SK-N-DZ (cell line): ENCODE measurements at regions not wholly inside any gene's neighbourhood (a gene's known extent, or its start where the extent isn't known, plus 50 kb on each side); places are given as distances from the start of the nearest gene placed in this dataset.

ENCODE experiments used
- DNase-seq: peaks from one replicate; pipeline ENCODE4 v3.0.0-alpha.2; 2015; ENCODE audit warnings: low spot score

DNA sequence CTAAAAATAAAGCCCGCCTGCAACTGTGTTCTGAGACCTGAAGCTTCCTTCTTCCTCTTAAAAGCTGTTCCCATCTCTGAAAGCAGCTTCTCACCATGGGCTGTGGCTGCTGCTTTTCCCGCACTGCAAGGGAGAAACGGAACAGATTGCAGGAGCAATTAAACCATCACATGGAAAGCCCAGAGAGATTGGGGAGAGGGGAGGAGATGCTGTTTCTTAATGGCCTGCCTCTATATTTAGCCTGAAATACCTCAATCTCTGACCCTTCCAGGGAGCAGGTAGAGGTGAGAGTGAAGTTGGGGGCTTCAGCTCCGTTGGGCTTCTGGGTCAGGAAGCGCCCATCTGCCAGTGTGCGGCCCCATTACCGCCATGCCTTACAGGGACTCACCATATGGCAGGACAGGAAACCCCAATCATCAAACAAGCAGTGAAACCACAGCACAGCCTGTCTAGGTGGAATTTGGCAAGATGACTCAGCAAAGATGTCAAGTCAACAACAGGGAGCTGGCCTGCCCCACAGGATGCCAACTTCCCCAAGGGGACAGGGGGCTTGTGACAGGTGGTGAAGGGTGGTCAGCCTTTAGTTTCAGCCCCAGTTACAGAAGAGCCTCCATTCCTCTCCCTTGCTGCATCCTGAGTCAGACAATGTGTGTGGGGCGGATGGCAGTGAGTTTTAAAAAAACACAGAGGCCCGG lies 286.6 kb upstream of the CCL2 start:
- DNase-seq, result no peak

DNA sequence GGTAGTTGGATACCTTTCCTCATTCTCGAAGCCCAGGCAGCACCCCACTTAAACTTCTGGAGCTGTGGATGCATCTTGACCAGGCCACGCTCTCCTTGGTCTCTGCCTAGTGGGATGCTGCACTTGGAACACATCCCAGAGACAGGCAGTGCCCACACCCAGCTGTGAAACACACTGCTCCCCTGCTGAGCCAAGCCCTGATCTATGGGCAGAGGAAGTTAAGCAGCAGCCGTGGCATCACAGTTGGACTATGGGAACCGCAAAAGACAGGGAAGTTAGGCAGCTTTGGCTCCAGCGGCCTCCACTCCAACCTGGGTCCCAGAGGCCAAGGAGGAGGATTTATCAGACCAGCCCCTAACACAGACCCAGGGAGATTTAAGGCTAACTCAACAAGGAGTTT lies 284.8 kb upstream of the CCL2 start:
- no peak for DNase-seq

DNA sequence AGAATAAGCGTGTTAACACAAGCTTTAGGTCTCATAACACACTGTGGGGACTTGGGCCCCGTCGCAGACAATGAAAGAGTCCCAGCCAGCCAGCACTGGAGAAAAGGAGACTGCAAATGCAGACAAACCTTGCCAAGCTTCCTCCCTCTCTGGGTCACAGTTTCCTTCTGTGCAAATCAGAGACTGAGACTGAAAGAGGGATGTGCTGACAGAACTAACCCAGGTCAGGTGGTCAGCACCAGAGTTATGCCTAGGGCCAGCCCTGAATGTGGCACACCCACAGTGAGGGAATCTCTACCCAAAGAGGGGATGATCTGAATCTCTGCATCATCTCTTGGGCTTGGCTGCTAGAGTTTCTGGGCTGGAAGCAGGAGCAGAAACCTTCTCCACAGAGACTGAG lies 282.3 kb upstream of the CCL2 start:
- DNase-seq, result no peak

DNA sequence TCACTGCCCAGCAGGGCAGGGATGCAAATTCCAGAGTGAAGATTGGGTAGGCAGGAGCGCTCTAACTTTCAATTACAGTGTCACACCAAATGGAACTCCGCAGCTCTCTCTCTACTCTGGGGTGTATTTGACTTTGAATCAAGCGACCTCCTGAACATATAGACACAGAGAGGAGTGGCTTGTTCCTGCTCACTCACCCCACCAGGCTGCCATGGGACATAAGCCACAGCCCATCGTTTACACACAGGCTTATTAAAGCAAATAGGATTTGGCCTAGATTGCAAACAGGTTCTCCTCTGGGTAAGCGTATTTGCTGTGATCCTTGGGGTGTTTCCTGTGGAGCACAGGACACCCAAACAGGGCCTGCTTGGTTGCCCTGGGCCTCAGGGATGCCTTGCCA lies 281.6 kb upstream of the CCL2 start:
- no peak for DNase-seq

DNA sequence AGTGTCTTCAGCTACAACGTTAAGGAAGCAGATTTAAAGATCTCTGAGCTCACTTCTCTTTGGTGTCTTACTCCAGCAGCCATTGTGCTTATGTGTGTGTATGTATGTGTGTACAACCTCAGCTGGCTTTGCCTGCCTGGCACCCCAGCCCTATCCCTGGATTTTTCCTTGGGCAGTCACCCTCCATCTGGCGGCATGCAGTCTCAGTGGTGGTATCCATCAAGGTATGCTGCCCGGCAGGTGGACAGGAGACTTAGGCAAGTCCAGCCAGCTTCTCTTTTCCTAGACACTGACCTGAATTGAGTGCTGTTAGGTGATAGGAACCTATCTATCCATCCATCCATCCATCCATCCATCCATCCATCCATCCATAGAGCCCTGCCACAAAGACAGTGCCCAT lies 280.8 kb upstream of the CCL2 start:
- no peak for DNase-seq

DNA sequence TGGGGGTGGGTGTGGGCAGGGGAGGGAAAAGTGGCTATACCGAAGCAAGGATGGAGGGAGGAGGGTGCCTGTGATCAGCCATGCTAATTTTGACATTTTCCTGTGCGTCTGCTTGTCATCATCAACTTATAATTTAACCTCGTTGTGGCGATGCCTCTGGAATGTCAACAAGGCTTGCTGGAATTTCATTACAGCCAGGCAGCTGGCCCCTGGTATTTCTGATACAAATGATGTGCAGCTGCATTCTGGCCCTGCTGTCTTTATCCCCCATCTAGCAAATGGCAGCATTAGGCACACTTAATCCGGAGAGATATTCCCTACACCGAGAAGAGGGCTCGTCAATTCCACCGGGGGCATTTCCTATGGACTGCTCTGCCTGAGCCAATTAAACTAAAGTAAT lies 278.3 kb upstream of the CCL2 start:
- DNase-seq, result peak; percentile 96

DNA sequence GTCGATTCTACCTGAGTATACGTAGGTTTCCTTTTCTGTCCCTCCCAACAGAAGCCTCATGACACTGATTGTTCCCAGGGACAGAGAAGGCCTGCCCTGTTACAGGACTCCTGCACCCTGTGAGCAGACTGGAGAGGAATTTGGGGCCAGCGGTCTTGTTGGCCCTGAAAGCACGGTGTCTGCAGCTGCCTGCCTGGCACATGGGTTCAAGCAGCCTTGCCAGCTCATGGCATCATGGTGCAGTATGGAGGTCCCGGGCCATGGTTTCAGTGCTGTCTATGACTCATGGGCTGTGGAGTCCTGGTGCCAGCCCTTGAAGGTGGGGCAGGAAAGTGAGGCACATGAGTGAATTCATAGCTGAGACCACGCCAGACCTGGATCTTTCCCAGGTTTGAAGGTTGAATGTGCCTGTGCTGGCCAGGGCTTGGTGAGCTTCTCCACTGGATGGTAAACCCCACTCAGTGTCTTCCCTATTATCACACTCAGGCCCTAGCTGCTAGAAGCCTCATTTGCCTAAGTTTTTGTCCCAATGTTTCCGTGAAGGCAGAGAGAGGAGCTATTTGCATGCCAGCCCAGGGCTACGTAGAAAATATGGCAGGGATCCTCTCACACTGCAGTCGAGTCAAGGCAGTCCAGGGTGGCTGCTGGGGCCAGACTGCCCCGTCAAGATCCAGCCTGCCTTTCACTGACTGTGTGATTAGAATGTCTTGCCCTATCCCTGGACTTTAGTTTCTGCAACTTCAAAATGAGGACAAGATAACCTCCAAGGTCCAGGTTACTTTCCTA lies 277.2 kb upstream of the CCL2 start:
- no peak for DNase-seq

DNA sequence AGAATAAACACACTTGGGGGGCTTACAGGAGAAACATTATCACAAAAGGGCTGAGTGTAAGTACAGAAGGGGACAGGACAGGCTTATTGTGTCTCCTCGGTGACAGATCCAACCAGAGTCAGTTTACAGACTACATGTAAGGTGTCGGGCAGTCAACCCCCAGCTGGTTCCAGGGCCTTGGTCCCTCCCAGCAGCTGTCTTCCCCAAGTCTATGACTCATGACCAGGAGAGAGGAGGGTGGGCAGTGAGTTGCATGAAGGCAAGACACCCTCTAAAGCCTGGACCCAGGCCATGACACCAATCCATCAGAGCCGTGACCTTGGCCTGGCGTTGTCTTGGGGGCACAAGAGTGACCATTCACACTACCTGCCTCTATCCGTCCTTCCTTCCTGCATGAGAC lies 276.2 kb upstream of the CCL2 start:
- no peak for DNase-seq

DNA sequence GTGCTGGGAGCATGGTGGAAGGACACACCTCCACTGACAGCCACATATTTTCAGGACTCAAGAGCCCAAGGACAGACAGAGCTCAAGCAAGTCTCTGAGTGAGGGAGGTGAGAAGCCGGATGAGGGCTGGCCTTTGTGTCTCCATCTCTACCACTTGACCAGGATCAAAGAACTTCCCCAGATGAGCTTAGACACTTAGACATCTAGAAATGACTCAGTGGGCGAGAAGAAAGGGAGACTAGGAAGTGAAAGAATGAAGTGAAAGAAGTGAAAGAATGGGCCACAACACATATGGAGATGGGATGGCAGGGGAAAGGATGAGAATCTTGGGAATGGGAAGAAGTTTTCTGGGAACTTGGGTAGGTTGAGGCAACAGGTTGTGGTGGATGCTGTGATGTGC lies 274.9 kb upstream of the CCL2 start:
- no peak for DNase-seq

DNA sequence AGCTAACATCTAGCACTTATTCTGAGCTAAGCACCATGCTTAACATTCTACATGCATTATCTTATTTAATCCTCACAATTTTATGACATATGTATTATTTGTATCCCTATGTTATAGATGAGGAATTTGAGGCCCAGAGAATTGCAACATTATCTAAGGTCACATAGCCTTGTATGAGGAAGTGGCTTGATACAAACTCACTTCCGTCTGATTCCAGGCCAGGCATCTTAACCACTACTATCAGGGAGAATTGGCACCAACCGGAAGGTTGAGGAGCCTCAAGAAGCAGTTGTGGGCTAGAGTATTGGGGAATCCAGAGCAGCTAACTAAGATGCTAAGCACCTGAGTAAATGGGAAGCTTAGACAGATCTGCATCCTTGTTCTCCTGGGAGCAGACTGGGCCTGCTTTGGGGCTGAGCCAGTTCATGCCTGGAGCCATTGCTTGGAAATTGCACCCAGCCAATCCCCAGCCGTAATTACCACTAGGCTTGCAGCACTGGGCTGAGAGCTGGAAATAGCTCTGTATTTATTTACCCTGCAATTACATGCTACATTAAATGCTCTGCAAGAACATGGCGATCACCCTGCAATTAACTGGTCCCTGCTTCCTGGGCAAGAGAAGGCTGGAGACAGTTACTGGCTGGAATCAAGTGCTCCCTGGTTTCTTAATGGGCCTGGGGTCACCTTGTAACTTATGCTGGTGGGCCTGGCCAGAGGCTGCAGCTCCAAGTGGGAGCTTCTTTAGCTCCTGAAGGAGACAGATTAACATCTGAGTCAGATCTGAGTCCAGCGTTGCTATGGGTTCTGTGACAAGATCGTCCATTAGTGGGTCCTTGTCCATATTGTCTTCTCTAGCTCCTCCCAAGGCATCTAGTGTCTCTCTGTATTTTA lies 273.1 kb upstream of the CCL2 start:
- DNase-seq, result no peak

DNA sequence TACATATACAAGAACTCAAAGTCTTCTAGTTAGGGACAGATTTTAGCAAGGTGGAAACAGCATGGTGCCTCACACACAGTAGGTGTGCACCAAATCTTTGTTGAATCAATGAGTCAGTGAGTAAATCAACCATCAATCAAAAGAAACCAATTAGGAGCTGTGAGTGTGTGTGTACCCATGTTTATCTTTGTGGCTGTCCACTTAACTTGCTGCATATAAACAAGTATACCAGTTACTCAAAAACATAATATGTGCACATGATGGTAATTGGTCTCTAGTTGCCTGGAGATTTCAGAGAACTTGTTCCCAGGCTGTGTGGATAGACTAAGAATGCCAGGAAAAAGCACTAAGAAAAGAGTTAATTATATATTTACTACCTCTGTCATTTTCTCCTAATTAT lies 272.2 kb upstream of the CCL2 start:
- DNase-seq, result no peak

DNA sequence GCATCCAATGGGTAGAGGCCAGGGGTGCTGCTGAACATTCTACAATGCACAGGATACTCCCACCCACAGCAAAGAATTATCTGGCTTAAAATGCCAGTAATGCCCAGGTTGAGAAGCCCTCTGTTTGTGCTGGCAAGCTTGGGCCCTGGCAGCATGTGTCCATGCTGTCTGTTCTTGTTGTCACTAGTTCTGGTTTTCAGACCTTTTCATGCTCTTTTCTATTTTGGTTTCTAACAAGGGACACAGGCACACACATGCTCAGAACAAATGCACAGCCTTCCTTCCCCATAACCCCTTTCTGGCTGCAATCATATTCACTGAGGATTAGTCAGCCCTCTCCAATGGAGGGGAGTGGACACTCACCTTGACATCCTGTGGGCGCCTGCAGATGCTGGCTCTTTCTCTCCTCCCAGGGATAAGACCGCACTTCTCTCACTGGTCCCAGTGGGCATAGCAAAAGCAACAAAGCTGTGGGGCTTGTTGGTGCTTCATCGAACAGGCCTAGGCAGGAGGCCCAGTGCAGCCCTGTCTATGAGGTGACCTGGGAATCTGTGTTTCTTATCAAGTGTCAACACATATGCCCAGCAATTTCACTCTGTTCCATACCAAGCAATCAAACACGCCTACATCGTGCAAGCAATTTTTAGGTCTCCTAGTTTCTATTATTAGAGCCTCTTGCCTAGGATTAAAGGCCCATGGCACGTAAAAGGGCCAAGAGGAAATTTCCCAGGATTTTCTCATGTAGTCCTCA lies 271.1 kb upstream of the CCL2 start:
- DNase-seq, result no peak

DNA sequence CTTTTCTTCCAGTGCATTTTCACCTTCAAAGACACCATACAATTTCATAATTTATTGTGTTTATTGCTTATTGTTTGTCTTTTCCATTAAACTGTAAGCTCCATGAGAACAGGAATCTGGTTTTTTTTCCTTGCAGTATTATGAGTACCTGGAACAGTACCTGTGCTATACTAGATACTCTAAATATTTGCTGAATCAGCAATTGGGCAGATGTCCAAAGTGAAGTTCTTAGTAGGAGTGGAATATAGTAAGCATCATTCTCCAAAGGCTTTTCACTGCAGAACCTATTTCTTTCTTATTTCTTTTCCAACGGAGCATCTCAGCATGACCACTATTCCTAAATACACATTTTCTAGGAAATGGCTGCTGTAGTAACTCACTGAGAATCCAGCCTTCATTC lies 269.0 kb upstream of the CCL2 start:
- DNase-seq, result no peak

DNA sequence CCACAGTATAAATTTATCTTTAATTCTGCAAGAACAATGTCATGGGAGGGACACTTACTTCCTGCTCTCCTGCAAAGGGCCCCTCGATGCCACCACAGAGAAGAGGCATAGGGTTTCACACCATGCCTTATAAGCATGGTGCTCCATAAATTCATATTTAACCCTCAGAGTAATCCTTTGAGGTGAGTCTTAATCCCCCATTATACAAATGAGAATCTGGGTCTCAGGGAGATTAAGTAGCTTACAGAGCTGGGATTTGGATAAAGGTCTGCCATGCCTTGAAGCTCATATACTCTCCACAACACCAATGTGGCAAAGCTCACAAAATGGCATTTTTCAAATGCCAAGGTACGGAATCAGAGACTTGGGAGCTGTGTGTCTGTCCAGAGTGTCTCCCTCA lies 268.5 kb upstream of the CCL2 start:
- no peak for DNase-seq

DNA sequence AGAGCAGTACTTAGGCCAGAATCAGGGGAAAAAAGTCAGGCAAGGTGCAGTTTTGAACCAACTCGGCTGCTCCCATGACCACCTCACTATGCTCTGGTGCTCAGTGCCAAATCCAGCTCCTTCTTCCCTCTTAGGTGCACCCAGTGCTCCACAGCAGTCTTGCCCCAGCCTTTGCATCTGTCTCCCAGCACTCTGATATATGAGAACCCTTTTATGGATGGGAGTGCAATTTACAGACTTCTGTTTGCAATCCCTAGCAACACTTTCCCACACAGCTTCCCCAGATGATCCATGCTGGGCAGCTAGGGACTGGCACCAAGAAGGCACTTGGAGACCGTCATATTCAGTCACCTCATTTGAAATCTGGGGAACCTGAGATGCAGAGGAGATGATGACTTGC lies 267.9 kb upstream of the CCL2 start:
- no peak for DNase-seq

DNA sequence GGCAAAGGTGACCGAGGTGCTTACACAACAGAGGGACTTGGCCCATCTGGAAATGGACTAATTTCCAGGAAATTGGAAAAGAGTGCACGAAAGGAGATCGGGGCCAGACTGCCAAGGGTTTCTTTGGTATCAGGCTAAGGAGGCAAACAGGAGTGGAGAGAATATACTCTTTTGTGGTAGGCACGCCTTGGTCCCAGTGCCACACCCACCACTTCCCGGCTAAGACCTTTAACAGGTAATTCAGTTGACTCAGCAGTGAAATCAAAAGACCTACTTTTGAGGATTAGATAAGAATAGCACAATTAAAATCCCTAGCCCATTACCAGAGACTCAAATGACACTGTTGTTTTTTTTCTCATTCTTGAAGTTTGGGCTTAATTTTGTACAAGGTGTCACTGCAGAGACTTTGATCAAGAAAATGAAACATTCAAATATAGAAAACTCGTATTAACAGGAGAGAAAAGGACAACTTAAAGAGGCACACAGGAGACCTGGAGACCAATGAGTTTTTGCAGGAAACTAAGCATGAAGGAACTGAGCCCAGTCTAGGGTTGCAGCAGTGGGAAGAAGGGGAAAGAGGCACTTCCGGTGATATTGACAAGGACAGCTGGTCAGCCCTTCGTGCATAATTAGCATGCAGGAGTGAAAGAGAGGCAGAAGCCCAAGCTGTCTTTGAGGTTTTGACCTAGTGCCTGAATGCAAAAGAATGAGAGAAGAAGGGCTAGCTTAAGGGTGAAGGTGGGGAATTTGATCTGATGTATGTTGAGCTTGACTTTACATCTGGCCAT lies 265.5 kb upstream of the CCL2 start:
- DNase-seq, result no peak

DNA sequence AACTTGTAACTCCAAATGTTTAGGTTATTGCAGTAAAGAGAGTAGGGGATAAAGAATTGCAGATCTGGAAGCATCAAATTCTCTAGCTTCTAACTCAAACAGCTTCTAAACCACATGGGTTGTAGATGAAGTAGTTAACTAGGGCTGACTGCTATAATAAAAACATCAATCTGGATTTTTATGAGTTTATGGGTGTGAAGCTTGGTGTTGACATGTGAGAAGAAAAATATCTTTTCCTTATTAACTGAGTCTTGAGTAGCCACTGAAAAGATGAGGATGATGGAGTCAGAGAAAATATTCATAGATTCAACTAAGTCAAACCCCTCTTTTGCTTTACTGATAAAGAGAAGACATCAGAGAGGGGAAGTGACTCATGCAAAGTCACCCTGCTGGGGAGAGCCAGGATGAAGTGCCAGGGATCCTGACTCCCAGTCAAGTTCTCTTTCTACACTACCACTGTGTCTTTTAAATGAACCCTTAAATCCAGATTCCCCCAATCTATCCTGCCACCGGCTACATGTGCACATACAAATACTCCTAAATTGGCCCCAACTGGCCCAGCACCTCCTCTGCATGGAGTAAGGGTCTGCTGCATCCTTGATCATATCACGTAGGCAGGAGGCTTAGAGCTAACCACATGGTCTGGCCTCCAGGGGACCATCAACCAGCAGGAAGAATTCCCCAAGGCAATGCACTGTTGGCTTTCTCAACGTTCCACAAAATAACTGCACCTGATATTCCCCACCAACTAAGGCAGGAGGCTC lies 264.0 kb upstream of the CCL2 start:
- DNase-seq, result no peak

DNA sequence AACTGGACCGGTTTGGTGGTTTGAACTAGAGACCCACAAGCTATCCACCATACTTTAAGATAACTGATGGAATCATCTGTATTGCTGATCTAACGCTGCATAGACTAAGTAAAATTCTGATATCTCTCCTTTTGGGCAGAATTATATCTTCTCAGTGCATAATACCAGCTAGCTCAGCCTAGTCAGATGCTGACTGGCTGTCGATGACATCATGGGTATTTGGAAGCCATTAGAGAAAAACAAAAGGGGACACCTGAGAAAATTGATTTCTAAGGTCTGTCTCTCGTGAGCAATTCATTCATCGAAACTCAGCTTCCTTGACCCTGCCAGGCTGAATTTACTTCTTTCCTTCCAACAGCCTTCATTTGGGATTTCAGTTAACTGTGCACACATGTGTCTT lies 263.0 kb upstream of the CCL2 start:
- no peak for DNase-seq

DNA sequence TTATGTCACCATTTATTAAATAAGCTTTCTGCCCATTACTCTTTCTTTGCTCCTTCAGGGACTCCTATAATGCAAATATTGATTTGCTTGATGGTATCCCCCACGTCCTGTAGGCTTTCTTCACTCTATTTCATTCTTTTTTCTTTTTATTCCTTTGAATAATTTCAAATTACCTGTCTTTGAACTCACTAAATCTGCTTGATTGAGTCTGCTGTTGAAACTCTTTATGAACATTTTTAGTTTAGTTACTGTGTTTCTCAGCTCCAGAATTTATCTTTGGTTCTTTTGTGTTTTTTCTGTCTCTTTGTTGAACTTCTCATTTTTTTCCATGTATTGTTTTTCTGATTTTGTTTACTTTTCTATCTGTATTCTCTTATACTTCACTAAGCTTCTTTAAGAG lies 254.4 kb upstream of the CCL2 start:
- no peak for DNase-seq

DNA sequence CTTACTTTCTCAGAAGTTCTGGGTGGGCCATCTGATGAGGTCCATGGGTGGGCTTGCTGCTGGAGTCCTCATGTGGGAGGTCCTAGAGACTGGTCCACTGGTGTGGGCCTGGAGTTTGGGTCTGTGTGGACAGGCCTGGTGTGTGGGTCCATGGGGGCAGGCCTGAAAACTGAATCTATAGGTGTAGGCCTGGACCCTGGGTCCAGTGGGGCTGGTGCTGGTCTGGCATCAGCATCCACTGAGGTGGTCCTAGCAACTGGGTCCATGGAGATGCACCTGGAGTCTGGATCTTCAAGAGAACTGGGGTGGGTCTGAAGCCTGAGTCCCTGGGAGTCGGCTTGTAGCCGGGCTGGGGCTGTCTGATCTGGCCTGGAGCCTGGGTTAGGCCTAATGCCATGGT lies 253.8 kb upstream of the CCL2 start:
- DNase-seq, result no peak
